Gastrocnemius medialis (tissue), 4 donors: ENCODE measurements at regions not wholly inside any gene's neighbourhood (a gene's known extent, or its start where the extent isn't known, plus 50 kb on each side); places are given as distances from the start of the nearest gene placed in this dataset.

Source experiments
- ATAC-seq, 2 donors: fragments of 150-250 bp; one replicate each; pipeline ENCODE4 v1.9.1; 2016
- DNase-seq, 2 donors: peaks; one replicate each; pipeline ENCODE4 v3.0.0-alpha.2; 2019
- H3K27ac ChIP-seq, 4 donors: fragments of 200-600 bp; sonication (generic); 1 replicate in 1 of 4; 2 replicates in 3 of 4; pipeline ENCODE4 v1.5.1; 2016 to 2018; ENCODE audit warnings: mild to moderate bottlenecking in 2 of 4, moderate library complexity in 1 of 4
- H3K27me3 ChIP-seq, 3 donors: fragments of 200-600 bp; sonication (generic) in 2 of 3; 1 replicate in 1 of 3; 2 replicates in 2 of 3; pipeline versions ENCODE4 v1.5.1 to v1.6.0; 2016 to 2019; ENCODE audit warnings: mild to moderate bottlenecking in 1 of 3, moderate library complexity in 1 of 3
- H3K36me3 ChIP-seq, 2 donors: fragments of 200-600 bp; sonication (generic) in 1 of 2; one replicate each; pipeline ENCODE4 v1.5.1; 2017 to 2018
- H3K4me1 ChIP-seq, 2 donors: fragments of 200-600 bp; sonication (generic) in 1 of 2; one replicate each; pipeline ENCODE4 v1.5.1; 2016 to 2017; ENCODE audit warnings: mild to moderate bottlenecking in 2 of 2
- H3K4me3 ChIP-seq, 4 donors: fragments of 200-600 bp; sonication (generic) in 3 of 4; 1 replicate in 1 of 4; 2 replicates in 3 of 4; pipeline ENCODE4 v1.5.1; 2016 to 2019; ENCODE audit warnings: mild to moderate bottlenecking in 2 of 4
- H3K9me3 ChIP-seq, 3 donors: fragments of 200-600 bp; sonication (generic) in 2 of 3; 1 replicate in 1 of 3; 2 replicates in 2 of 3; pipeline ENCODE4 v1.5.1; 2016 to 2019
- CTCF ChIP-seq, 5 experiments: fragments of 450-650 bp in 3 of 5; fragments of 200-600 bp in 2 of 5; sonication (generic) in 2 of 5; IDR thresholded peaks in 4 of 5; conservative IDR thresholded peaks in 1 of 5; 1 replicate in 4 of 5; 2 replicates in 1 of 5; pipeline ENCODE4 v1.5.1; 2016 to 2019; ENCODE audit warnings: antibody characterized with exemption in 5 of 5, mild to moderate bottlenecking in 3 of 5, moderate library complexity in 3 of 5
- POLR2A ChIP-seq, 2 donors: fragments of 450-650 bp; IDR thresholded peaks; one replicate each; pipeline ENCODE4 v1.6.1; 2017; ENCODE audit warnings: antibody characterized with exemption in 2 of 2, mild to moderate bottlenecking in 2 of 2, moderate library complexity in 2 of 2
- in situ Hi-C, 4 donors: fragments of 200-750 bp; cut with MboI; loops; one replicate each; pipeline versions ENCODE4 v1.15.0 to v1.8.0; 2017; ENCODE audit warnings: low sequenced_read_pairs in 4 of 4
- intact Hi-C: fragments of 100-400 bp; cut with DNase I; formaldehyde crosslinking; loops from one replicate; pipeline ENCODE4 v1.15.1; 2023; ENCODE audit warnings: low total_unique reads

- in situ Hi-C loops: no loop called here
- H3K27me3 ChIP-seq: no peaks in the 10 kb centered on the region
- DNase-seq (no peak), ATAC-seq (no peak)
- intact Hi-C loops: no loop called here
- H3K27ac ChIP-seq: no peak overlapping the region
- TF ChIP-seq CTCF (IDR thresholded peaks at IDR 0.05 in 4 of 5, conservative IDR thresholded peaks at IDR 0.05 in 1 of 5) (no peak), POLR2A (IDR thresholded peaks at IDR 0.05) (no peak)
- no peaks in the 10 kb centered on the region for H3K36me3 ChIP-seq
- no peak overlapping the region for H3K4me3 ChIP-seq
- H3K4me1 ChIP-seq: no peaks in the 10 kb centered on the region
- no peaks in the 10 kb centered on the region for H3K9me3 ChIP-seq
Measured at GRCh38 chr6:19331089-19331488, 506.1 kb upstream of the ID4 start.

- in situ Hi-C loops: no loop called here
- ATAC-seq: no peak
Measured at GRCh38 chr6:19332806-19333460, 504.2 kb upstream of the ID4 start.

GRCh38 chr6:19333936-19334335 is 503.2 kb upstream of the ID4 start:
- H3K9me3 ChIP-seq: no peaks in the 10 kb centered on the region
- no peak overlapping the region for H3K4me3 ChIP-seq
- in situ Hi-C loops (no loop called here), intact Hi-C loops (no loop called here)
- no peak for TF ChIP-seq POLR2A (IDR thresholded peaks at IDR 0.05)
- TF ChIP-seq CTCF (IDR thresholded peaks at IDR 0.05 in 4 of 5, conservative IDR thresholded peaks at IDR 0.05 in 1 of 5): no peak
- no peak for ATAC-seq
- no peaks in the 10 kb centered on the region for H3K4me1 ChIP-seq
- H3K36me3 ChIP-seq: no peaks in the 10 kb centered on the region
- H3K27ac ChIP-seq: no peak overlapping the region
- no peaks in the 10 kb centered on the region for H3K27me3 ChIP-seq
- DNase-seq: no peak

More at GRCh38 chr6:19332806-19333460, 504.2 kb upstream of the ID4 start:
- no peaks in the 10 kb centered on the region for H3K4me1 ChIP-seq
- H3K4me3 ChIP-seq: no peak overlapping the region
- H3K9me3 ChIP-seq: no peaks in the 10 kb centered on the region
- H3K27me3 ChIP-seq: no peaks in the 10 kb centered on the region
- no peaks in the 10 kb centered on the region for H3K36me3 ChIP-seq
- no peak for DNase-seq
- TF ChIP-seq CTCF (IDR thresholded peaks at IDR 0.05 in 4 of 5, conservative IDR thresholded peaks at IDR 0.05 in 1 of 5) (no peak), POLR2A (IDR thresholded peaks at IDR 0.05) (no peak)
- intact Hi-C loops: no loop called here
- no peak overlapping the region for H3K27ac ChIP-seq

GRCh38 chr6:19336579-19336978 is 500.6 kb upstream of the ID4 start:
- in situ Hi-C loops: no loop called here
- DNase-seq (no peak), ATAC-seq (no peak)
- Histone ChIP-seq H3K9me3 (no peaks in the 10 kb centered on the region), H3K4me3 (no peak overlapping the region), H3K4me1 (no peaks in the 10 kb centered on the region), H3K36me3 (no peaks in the 10 kb centered on the region), H3K27ac (no peak overlapping the region), H3K27me3 (no peaks in the 10 kb centered on the region)
- TF ChIP-seq POLR2A (IDR thresholded peaks at IDR 0.05) (no peak), CTCF (IDR thresholded peaks at IDR 0.05 in 4 of 5, conservative IDR thresholded peaks at IDR 0.05 in 1 of 5) (no peak)
- intact Hi-C loops: no loop called here

- no peaks in the 10 kb centered on the region for H3K36me3 ChIP-seq
- TF ChIP-seq CTCF (IDR thresholded peaks at IDR 0.05 in 4 of 5, conservative IDR thresholded peaks at IDR 0.05 in 1 of 5): no peak
- H3K27me3 ChIP-seq: no peaks in the 10 kb centered on the region
- no peak overlapping the region for H3K27ac ChIP-seq
- H3K4me1 ChIP-seq: no peaks in the 10 kb centered on the region
- no peak overlapping the region for H3K4me3 ChIP-seq
- DNase-seq (no peak), ATAC-seq (no peak)
- intact Hi-C loops: no loop called here
- H3K9me3 ChIP-seq: no peaks in the 10 kb centered on the region
- in situ Hi-C loops: no loop called here
Measured at GRCh38 chr6:19337101-19337500, 500.1 kb upstream of the ID4 start.
